GM12873 (cell line): ENCODE measurements at regions not wholly inside any gene's neighbourhood (a gene's known extent, or its start where the extent isn't known, plus 50 kb on each side); places are given as distances from the start of the nearest gene placed in this dataset.

Experiments
- CTCF ChIP-seq: IDR thresholded peaks from 2 replicates; pipeline ENCODE4 v1.5.1; 2012; ENCODE audit warnings: low read depth, mild to moderate bottlenecking, moderate library complexity, low read length, control low read depth; ENCODE audit not compliant: insufficient read depth; ENCODE audit errors: missing control alignments

- TF ChIP-seq CTCF, result no peak
Measured at GRCh38 chr6:117126213-117126612, 139.1 kb upstream of the VGLL2 start.

- TF ChIP-seq CTCF, result no peak
Measured at GRCh38 chr6:117128052-117128451, 137.3 kb upstream of the VGLL2 start.

GRCh38 chr6:117130125-117130524 lies 135.2 kb upstream of the VGLL2 start:
- TF ChIP-seq CTCF, result no peak

GRCh38 chr6:117136702-117137101 lies 128.7 kb upstream of the VGLL2 start:
- TF ChIP-seq CTCF, result no peak

GRCh38 chr6:117137711-117138110 lies 127.6 kb upstream of the VGLL2 start:
- no peak for TF ChIP-seq CTCF

GRCh38 chr6:117138425-117138824 lies 126.9 kb upstream of the VGLL2 start:
- no peak for TF ChIP-seq CTCF

GRCh38 chr6:117138920-117139319 lies 126.4 kb upstream of the VGLL2 start:
- no peak for TF ChIP-seq CTCF

- no peak for TF ChIP-seq CTCF
Measured at GRCh38 chr6:117142142-117142541, 123.2 kb upstream of the VGLL2 start.
